ENCODE measurements at regions not wholly inside any gene's neighbourhood (a gene's known extent, or its start where the extent isn't known, plus 50 kb on each side); places are given as distances from the start of the nearest gene placed in this dataset.

DNA sequence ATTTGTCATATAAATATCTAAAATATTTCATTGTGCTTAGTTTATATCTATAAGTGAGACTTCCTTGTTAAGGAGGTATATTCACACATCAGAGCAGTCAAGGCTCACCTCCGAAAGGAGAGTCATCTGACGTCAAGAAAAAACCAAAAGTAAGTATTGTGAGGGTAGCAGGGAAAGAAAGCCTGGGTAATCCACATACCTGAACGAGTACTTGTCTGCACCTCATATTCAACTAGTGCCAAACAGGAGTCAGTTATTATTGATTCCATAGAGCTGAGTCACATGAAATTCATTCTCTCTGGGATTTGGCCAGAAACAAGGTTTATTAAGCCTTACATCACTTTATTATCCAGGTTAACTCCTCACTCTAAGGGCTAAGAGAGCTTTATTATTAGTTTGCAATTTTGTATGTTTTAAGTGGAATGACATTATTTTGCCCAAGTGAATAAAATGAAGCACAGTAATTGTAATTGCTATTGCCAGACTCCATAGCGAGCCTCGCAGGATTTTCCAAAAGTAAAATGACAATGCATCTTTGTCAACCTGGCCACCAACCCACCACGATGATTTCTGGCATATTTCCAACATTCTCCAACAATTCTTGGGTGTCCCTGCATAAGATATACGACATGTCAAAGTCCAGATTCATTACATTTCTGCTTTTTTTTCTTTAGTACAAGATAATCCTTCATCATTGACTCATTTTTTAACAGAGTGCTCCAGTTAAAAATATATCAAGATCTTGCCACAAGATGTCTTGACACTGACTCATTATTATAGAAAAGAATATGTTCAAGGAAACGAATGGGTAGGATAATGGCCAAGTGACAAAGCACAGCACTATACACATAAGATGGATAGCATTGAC, 1210.4 kb upstream of the ACVR2A start:
- no peak overlapping the region for H3K9ac ChIP-seq (ENCODE audit: low read length in 3 of 3)
- no peak overlapping the region for H3K27ac ChIP-seq (ENCODE audit: low read depth in 2 of 2, low read length in 2 of 2)
- no peak for DNase-seq
- H3K36me3 ChIP-seq (ENCODE audit: control insufficient read depth in 2 of 3, insufficient read depth in 3 of 3, low read length in 3 of 3), result no peaks in the 10 kb centered on the region
- no peaks in the 10 kb centered on the region for H3K27me3 ChIP-seq (ENCODE audit: control insufficient read depth, insufficient read depth, low read length)
- H3K4me3 ChIP-seq (ENCODE audit: low read length in 3 of 3), result no peak overlapping the region
- H3K9me3 ChIP-seq (ENCODE audit: control insufficient read depth in 2 of 3, insufficient read depth in 1 of 3, low read length in 3 of 3), result no peaks in the 10 kb centered on the region
- no peaks in the 10 kb centered on the region for H3K4me1 ChIP-seq (ENCODE audit: control insufficient read depth in 2 of 3, insufficient read depth in 2 of 3, low read depth in 1 of 3, low read length in 3 of 3)
- FAIRE-seq, result no peak
- intact Hi-C loops (cut with DNase I), result no loop called here
- TF ChIP-seq, protein P1, sequence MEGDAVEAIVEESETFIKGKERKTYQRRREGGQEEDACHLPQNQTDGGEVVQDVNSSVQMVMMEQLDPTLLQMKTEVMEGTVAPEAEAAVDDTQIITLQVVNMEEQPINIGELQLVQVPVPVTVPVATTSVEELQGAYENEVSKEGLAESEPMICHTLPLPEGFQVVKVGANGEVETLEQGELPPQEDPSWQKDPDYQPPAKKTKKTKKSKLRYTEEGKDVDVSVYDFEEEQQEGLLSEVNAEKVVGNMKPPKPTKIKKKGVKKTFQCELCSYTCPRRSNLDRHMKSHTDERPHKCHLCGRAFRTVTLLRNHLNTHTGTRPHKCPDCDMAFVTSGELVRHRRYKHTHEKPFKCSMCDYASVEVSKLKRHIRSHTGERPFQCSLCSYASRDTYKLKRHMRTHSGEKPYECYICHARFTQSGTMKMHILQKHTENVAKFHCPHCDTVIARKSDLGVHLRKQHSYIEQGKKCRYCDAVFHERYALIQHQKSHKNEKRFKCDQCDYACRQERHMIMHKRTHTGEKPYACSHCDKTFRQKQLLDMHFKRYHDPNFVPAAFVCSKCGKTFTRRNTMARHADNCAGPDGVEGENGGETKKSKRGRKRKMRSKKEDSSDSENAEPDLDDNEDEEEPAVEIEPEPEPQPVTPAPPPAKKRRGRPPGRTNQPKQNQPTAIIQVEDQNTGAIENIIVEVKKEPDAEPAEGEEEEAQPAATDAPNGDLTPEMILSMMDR (IDR thresholded peaks at IDR 0.05; ENCODE audit: borderline replicate concordance, extremely low read depth, insufficient read depth), result no peak

DNA sequence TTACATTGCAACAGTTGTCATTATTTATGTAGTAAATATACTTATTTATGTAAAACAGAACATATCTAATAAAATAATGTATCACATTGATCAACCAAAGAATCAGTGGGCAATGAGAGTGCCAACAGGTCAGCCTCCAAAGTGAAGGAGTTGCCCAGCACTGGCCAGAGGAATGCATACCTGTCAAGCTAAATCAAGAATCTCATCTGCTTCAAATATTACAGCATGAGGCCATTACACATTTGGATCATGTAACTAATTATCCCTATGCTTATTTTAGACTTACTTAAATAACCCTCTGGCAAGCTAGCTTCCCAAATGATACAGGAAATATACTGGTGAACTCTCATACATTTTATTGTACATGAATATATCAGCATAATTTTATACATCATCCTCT, 1211.7 kb upstream of the ACVR2A start:
- no peak for FAIRE-seq
- intact Hi-C loops (cut with DNase I), result no loop called here

DNA sequence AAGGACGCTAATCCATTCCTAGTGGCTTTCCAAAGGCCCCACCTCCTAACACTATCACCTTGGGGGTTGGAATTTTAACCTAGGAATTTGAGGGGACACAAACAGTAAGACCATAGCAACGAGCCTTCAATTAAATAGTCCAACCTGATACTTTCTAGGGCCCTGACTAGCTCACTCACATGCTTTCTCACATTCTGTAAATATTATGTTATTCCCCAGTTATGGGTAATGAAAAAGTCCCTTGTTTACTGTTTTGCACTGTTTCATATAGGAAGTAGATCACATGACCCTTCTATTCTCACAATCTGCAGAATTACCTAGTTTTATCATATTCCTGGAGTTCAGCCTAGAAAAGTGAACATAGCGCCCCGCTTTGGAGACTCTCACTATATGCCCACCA, 1212.1 kb upstream of the ACVR2A start:
- Histone ChIP-seq H3K27ac (ENCODE audit: low read depth in 2 of 2, low read length in 2 of 2) (no peak overlapping the region), H3K4me3 (ENCODE audit: low read length in 3 of 3) (no peak overlapping the region), H3K36me3 (ENCODE audit: control insufficient read depth in 2 of 3, insufficient read depth in 3 of 3, low read length in 3 of 3) (no peaks in the 10 kb centered on the region), H3K9me3 (ENCODE audit: control insufficient read depth in 2 of 3, insufficient read depth in 1 of 3, low read length in 3 of 3) (no peaks in the 10 kb centered on the region), H3K9ac (ENCODE audit: low read length in 3 of 3) (no peak overlapping the region), H3K4me1 (ENCODE audit: control insufficient read depth in 2 of 3, insufficient read depth in 2 of 3, low read depth in 1 of 3, low read length in 3 of 3) (no peaks in the 10 kb centered on the region), H3K27me3 (ENCODE audit: control insufficient read depth, insufficient read depth, low read length) (no peaks in the 10 kb centered on the region)
- DNase-seq, result no peak
- TF ChIP-seq, protein P1 (IDR thresholded peaks at IDR 0.05; ENCODE audit: borderline replicate concordance, extremely low read depth, insufficient read depth), result no peak
- intact Hi-C loops (cut with DNase I), result no loop called here
- no peak for FAIRE-seq

More for the DNA sequence above, 1211.7 kb upstream of the ACVR2A start:
- Histone ChIP-seq H3K36me3 (ENCODE audit: control insufficient read depth in 2 of 3, insufficient read depth in 3 of 3, low read length in 3 of 3) (no peaks in the 10 kb centered on the region), H3K9me3 (ENCODE audit: control insufficient read depth in 2 of 3, insufficient read depth in 1 of 3, low read length in 3 of 3) (no peaks in the 10 kb centered on the region), H3K4me1 (ENCODE audit: control insufficient read depth in 2 of 3, insufficient read depth in 2 of 3, low read depth in 1 of 3, low read length in 3 of 3) (no peaks in the 10 kb centered on the region), H3K27me3 (ENCODE audit: control insufficient read depth, insufficient read depth, low read length) (no peaks in the 10 kb centered on the region), H3K4me3 (ENCODE audit: low read length in 3 of 3) (no peak overlapping the region), H3K9ac (ENCODE audit: low read length in 3 of 3) (no peak overlapping the region), H3K27ac (ENCODE audit: low read depth in 2 of 2, low read length in 2 of 2) (no peak overlapping the region)
- DNase-seq, result no peak
- TF ChIP-seq, protein P1 (IDR thresholded peaks at IDR 0.05; ENCODE audit: borderline replicate concordance, extremely low read depth, insufficient read depth), result no peak

Data from kidney (tissue), 13 donors.